H1 (cell line): ENCODE measurements at regions not wholly inside any gene's neighbourhood (a gene's known extent, or its start where the extent isn't known, plus 50 kb on each side); places are given as distances from the start of the nearest gene placed in this dataset.

ENCODE experiments used
- BRCA1 ChIP-seq: IDR thresholded peaks from 2 replicates; pipeline ENCODE4 v1.6.1; 2012; ENCODE audit warnings: low read depth, low read length, improper control_type of control experiment
- CBX8 ChIP-seq: fragments of 300-800, 300-1000 bp; sonication (generic); IDR thresholded peaks from 2 replicates; pipeline ENCODE4 v1.7.1; 2016; ENCODE audit warnings: low read depth, low read length, borderline replicate concordance
- HDAC2 ChIP-seq, 2 experiments: fragments of 300-600 bp in 1 of 2; sonication (generic) in 1 of 2; IDR thresholded peaks; 2 replicates each; pipeline ENCODE4 v1.6.1; 2011 to 2012; ENCODE audit warnings: low read depth in 2 of 2, low read length in 2 of 2, mild to moderate bottlenecking in 2 of 2, moderate library complexity in 2 of 2, borderline replicate concordance in 1 of 2, inconsistent platforms in 1 of 2
- MAX ChIP-seq: IDR thresholded peaks from 2 replicates; pipeline ENCODE4 v1.6.1; 2012; ENCODE audit warnings: inconsistent platforms
- POLR2A ChIP-seq, 2 experiments: IDR thresholded peaks; 1 replicate in 1 of 2; 2 replicates in 1 of 2; pipeline ENCODE4 v1.6.1; 2011; ENCODE audit warnings: low read depth in 2 of 2, low read length in 2 of 2, mild to moderate bottlenecking in 2 of 2; ENCODE audit errors: control extremely low read depth in 1 of 2
- POLR2AphosphoS5 ChIP-seq: IDR thresholded peaks from 2 replicates; pipeline ENCODE4 v1.6.1; 2011; ENCODE audit warnings: low read depth, low read length
- RBBP5 ChIP-seq: IDR thresholded peaks from 2 replicates; pipeline ENCODE4 v1.7.1; 2012; ENCODE audit warnings: low read depth, mild to moderate bottlenecking, inconsistent platforms, low read length, moderate library complexity, borderline replicate concordance
- RFX5 ChIP-seq: IDR thresholded peaks from 2 replicates; pipeline ENCODE4 v1.6.1; 2011; ENCODE audit warnings: low read depth, low read length, improper control_type of control experiment, borderline replicate concordance
- SIN3A ChIP-seq, 2 experiments: IDR thresholded peaks in 1 of 2; conservative IDR thresholded peaks in 1 of 2; 2 replicates each; pipeline ENCODE4 v1.6.1; 2011 to 2012; ENCODE audit warnings: low read length in 2 of 2, improper control_type of control experiment in 1 of 2, low read depth in 1 of 2, mild to moderate bottlenecking in 1 of 2
- SUZ12 ChIP-seq: fragments of 200-600 bp; sonication (generic); IDR thresholded peaks from 2 replicates; pipeline ENCODE4 v1.6.1; 2012; ENCODE audit warnings: mild to moderate bottlenecking, inconsistent platforms, low read length, moderate library complexity, mixed read lengths
- TBP ChIP-seq: IDR thresholded peaks from 2 replicates; pipeline ENCODE4 v1.6.1; 2011; ENCODE audit warnings: low read depth, low read length, improper control_type of control experiment
- YY1 ChIP-seq: IDR thresholded peaks from 2 replicates; pipeline ENCODE4 v1.6.1; 2011; ENCODE audit warnings: low read depth, mild to moderate bottlenecking, low read length
- TF ChIP-seq, protein P1 (sequence below), 3 experiments: IDR thresholded peaks; 1 replicate in 2 of 3; 2 replicates in 1 of 3; pipeline versions ENCODE4 v1.5.1 to v1.6.1; 2011; ENCODE audit warnings: low read length in 3 of 3, mild to moderate bottlenecking in 3 of 3, inconsistent platforms in 2 of 3, low read depth in 1 of 3, moderate library complexity in 1 of 3; ENCODE audit not compliant: insufficient read depth in 1 of 3; ENCODE audit errors: control extremely low read depth in 1 of 3
- TF ChIP-seq, protein P2 (sequence below): IDR thresholded peaks from 2 replicates; pipeline ENCODE4 v1.6.1; 2012; ENCODE audit warnings: low read length, inconsistent platforms

GRCh38 chrX:39283239-39283638, 482.0 kb downstream of the MID1IP1 start:
- no peak for TF ChIP-seq RFX5
- TF ChIP-seq POLR2A (IDR thresholded peaks at IDR 0.05; ENCODE audit: control extremely low read depth in 1 of 2, low read depth in 2 of 2, low read length in 2 of 2): no peak
- TF ChIP-seq POLR2AphosphoS5: no peak
- TF ChIP-seq, protein P1, sequence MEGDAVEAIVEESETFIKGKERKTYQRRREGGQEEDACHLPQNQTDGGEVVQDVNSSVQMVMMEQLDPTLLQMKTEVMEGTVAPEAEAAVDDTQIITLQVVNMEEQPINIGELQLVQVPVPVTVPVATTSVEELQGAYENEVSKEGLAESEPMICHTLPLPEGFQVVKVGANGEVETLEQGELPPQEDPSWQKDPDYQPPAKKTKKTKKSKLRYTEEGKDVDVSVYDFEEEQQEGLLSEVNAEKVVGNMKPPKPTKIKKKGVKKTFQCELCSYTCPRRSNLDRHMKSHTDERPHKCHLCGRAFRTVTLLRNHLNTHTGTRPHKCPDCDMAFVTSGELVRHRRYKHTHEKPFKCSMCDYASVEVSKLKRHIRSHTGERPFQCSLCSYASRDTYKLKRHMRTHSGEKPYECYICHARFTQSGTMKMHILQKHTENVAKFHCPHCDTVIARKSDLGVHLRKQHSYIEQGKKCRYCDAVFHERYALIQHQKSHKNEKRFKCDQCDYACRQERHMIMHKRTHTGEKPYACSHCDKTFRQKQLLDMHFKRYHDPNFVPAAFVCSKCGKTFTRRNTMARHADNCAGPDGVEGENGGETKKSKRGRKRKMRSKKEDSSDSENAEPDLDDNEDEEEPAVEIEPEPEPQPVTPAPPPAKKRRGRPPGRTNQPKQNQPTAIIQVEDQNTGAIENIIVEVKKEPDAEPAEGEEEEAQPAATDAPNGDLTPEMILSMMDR (IDR thresholded peaks at IDR 0.05; ENCODE audit: control extremely low read depth in 1 of 3, insufficient read depth in 1 of 3, low read depth in 1 of 3, low read length in 3 of 3): no peak
- no peak for TF ChIP-seq YY1
- no peak for TF ChIP-seq CBX8
- TF ChIP-seq SUZ12: no peak
- no peak for TF ChIP-seq SIN3A (conservative IDR thresholded peaks at IDR 0.05 in 1 of 2, IDR thresholded peaks at IDR 0.05 in 1 of 2; ENCODE audit: low read depth in 1 of 2, low read length in 2 of 2)
- TF ChIP-seq RBBP5: no peak
- no peak for TF ChIP-seq TBP
- no peak for TF ChIP-seq MAX
- TF ChIP-seq, protein P2, sequence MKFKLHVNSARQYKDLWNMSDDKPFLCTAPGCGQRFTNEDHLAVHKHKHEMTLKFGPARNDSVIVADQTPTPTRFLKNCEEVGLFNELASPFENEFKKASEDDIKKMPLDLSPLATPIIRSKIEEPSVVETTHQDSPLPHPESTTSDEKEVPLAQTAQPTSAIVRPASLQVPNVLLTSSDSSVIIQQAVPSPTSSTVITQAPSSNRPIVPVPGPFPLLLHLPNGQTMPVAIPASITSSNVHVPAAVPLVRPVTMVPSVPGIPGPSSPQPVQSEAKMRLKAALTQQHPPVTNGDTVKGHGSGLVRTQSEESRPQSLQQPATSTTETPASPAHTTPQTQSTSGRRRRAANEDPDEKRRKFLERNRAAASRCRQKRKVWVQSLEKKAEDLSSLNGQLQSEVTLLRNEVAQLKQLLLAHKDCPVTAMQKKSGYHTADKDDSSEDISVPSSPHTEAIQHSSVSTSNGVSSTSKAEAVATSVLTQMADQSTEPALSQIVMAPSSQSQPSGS: no peak
- no peak for TF ChIP-seq HDAC2 (IDR thresholded peaks at IDR 0.05; ENCODE audit: borderline replicate concordance in 1 of 2, low read depth in 2 of 2, low read length in 2 of 2)
- TF ChIP-seq BRCA1: no peak
